Naive B cell (primary cell): ENCODE measurements at regions not wholly inside any gene's neighbourhood (a gene's known extent, or its start where the extent isn't known, plus 50 kb on each side); places are given as distances from the start of the nearest gene placed in this dataset.
A peak's percentile ranks its signal among the peaks of the same experiment; 100 is the strongest.
"Not testable (repeated sequence)": the region's sequence is repeated elsewhere in the genome, so short reads cannot be mapped to it uniquely, and the experiment has no call there.

Experiments used
- ATAC-seq, 2 donors: fragments of 150-1000 bp; cut with Tn5 transposase; 2 replicates each; pipeline ENCODE4 v1.10.0; 2021; ENCODE audit warnings: low read depth in 2 of 2, mild to moderate bottlenecking in 2 of 2, moderate library complexity in 2 of 2
- DNase-seq: peaks from one replicate; pipeline ENCODE4 v3.0.0; 2022
- H3K27ac Mint-ChIP-seq, 6 donors: one replicate each; pipeline ENCODE4 v1.8.0; 2020 to 2022; ENCODE audit warnings: mild to moderate bottlenecking in 6 of 6, mixed read lengths in 6 of 6, moderate library complexity in 5 of 6, inconsistent platforms in 2 of 6
- H3K27me3 Mint-ChIP-seq, 3 donors: one replicate each; pipeline ENCODE4 v1.8.0; 2021 to 2022; ENCODE audit warnings: mixed read lengths in 3 of 3, mild to moderate bottlenecking in 1 of 3
- H3K36me3 Mint-ChIP-seq, 2 donors: one replicate each; pipeline ENCODE4 v1.8.0; 2020 to 2022; ENCODE audit warnings: mixed read lengths in 2 of 2, inconsistent platforms in 1 of 2, mild to moderate bottlenecking in 1 of 2
- H3K4me1 Mint-ChIP-seq, 3 donors: one replicate each; pipeline ENCODE4 v1.8.0; 2020 to 2022; ENCODE audit warnings: mixed read lengths in 3 of 3, inconsistent platforms in 1 of 3, mild to moderate bottlenecking in 1 of 3, moderate library complexity in 1 of 3
- H3K4me3 Mint-ChIP-seq, 8 donors: one replicate each; pipeline ENCODE4 v1.8.0; 2020 to 2022; ENCODE audit warnings: mild to moderate bottlenecking in 8 of 8, mixed read lengths in 8 of 8, moderate library complexity in 8 of 8, inconsistent platforms in 2 of 8
- H3K9me3 Mint-ChIP-seq, 7 donors: one replicate each; pipeline ENCODE4 v1.8.0; 2020 to 2022; ENCODE audit warnings: mixed read lengths in 7 of 7, mild to moderate bottlenecking in 5 of 7, inconsistent platforms in 2 of 7, moderate library complexity in 1 of 7

GRCh38 chr5:18465833-18466681 lies 831.8 kb downstream of the TAF11L14 start:
- no peak overlapping the region for H3K27ac Mint-ChIP-seq
- H3K4me1 Mint-ChIP-seq: no peaks in the 10 kb centered on the region
- peak in 1 of 2 donors; percentile 46 for ATAC-seq
- H3K36me3 Mint-ChIP-seq: no peaks in the 10 kb centered on the region
- no peak overlapping the region for H3K4me3 Mint-ChIP-seq
- no peaks in the 10 kb centered on the region for H3K9me3 Mint-ChIP-seq
- no peaks in the 10 kb centered on the region for H3K27me3 Mint-ChIP-seq
- DNase-seq: peak; percentile 27

- no peaks in the 10 kb centered on the region for H3K27me3 Mint-ChIP-seq
- DNase-seq (no peak), ATAC-seq (no peak)
- H3K9me3 Mint-ChIP-seq: no peaks in the 10 kb centered on the region
- no peak overlapping the region for H3K4me3 Mint-ChIP-seq
- no peaks in the 10 kb centered on the region for H3K36me3 Mint-ChIP-seq
- no peak overlapping the region for H3K27ac Mint-ChIP-seq
- H3K4me1 Mint-ChIP-seq: no peaks in the 10 kb centered on the region
These were observed 832.5 kb downstream of the TAF11L14 start for GRCh38 chr5:18466731-18467130.

DNA sequence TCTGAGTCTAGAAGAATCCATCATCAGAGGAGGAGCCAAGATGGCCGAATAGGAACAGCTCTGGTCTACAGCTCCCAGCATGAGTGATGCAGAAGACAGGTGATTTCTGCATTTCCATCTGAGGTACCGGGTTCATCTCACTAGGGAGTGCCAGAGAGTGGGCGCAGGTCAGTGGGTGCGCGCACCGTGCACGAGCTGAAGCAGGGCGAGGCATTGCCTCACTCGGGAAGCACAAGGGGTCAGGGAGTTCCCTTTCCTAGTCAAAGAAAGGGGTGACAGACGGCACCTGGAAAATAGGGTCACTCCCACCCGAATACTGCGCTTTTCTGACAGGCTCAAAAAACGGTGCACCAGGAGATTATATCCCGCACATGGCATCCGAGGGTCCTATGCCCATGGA lies 837.5 kb downstream of the TAF11L14 start:
- not testable (repeated sequence) for ATAC-seq, H3K4me1 Mint-ChIP-seq, H3K36me3 Mint-ChIP-seq, DNase-seq, H3K4me3 Mint-ChIP-seq, H3K27ac Mint-ChIP-seq, H3K9me3 Mint-ChIP-seq, H3K27me3 Mint-ChIP-seq

DNA sequence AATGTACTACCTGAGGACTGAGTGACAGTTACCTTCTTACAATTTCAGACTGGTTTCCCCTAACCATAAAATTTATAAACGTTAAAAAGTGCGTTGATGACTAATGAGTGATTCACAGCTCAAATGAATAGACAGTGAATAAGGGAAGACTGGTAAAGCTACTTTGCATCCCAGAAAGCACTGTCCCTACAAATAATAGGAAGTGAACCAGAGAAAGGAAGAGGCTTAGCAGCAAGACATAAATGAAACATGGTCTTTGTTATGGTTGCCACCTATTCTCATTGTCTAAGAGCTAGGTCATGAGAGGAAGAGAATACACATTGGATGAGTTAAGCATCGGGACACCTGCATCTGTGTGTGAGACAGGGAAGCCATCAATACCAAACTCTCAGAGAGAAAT lies 849.2 kb downstream of the TAF11L14 start:
- H3K27me3 Mint-ChIP-seq: no peaks in the 10 kb centered on the region
- no peak for DNase-seq
- H3K4me3 Mint-ChIP-seq: no peak overlapping the region
- ATAC-seq: no peak
- no peaks in the 10 kb centered on the region for H3K9me3 Mint-ChIP-seq
- H3K4me1 Mint-ChIP-seq: no peaks in the 10 kb centered on the region
- no peaks in the 10 kb centered on the region for H3K36me3 Mint-ChIP-seq
- H3K27ac Mint-ChIP-seq: no peak overlapping the region

DNA sequence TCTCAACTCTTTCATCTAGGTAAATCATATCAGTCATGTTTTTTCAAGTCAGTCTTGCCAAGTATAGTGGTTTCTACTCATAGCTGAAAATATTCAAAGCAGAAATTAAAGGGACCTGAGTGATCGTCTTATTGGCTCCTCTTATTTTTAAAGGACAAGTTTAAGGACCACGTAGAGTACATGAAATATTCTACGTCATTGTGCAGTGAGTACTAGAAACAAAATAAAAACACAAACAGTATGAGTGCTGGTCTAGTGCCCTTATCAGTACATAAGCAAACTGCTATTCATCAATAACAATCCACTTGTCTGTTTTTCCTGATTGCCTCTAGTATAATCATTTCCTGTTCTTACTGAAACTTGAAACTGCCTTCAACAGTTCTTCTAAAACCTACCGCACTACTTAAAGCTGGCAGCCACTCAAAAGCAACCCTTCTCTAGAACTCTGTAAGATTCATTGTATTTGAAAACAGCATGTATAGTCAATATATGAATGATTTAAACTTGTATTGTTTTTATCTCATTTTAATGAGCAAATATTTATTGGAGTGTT lies 853.7 kb downstream of the TAF11L14 start:
- DNase-seq (no peak), ATAC-seq (no peak)
- no peak overlapping the region for H3K27ac Mint-ChIP-seq
- H3K4me1 Mint-ChIP-seq: no peaks in the 10 kb centered on the region
- no peaks in the 10 kb centered on the region for H3K9me3 Mint-ChIP-seq
- no peaks in the 10 kb centered on the region for H3K27me3 Mint-ChIP-seq
- no peak overlapping the region for H3K4me3 Mint-ChIP-seq
- H3K36me3 Mint-ChIP-seq: no peaks in the 10 kb centered on the region

GRCh38 chr5:18489703-18490102 lies 855.4 kb downstream of the TAF11L14 start:
- Mint-ChIP-seq H3K4me3 (no peak overlapping the region), H3K9me3 (peaks cover 0 to 3% (median 0%) of the 10 kb centered on the region in 7 donors), H3K36me3 (no peaks in the 10 kb centered on the region), H3K4me1 (no peaks in the 10 kb centered on the region), H3K27ac (no peak overlapping the region), H3K27me3 (no peaks in the 10 kb centered on the region)
- no peak for ATAC-seq
- no peak for DNase-seq

GRCh38 chr5:18491349-18491748 lies 857.1 kb downstream of the TAF11L14 start:
- ATAC-seq (no peak), DNase-seq (no peak)
- no peaks in the 10 kb centered on the region for H3K36me3 Mint-ChIP-seq
- H3K4me3 Mint-ChIP-seq: no peak overlapping the region
- peaks cover 0 to 6% (median 3%) of the 10 kb centered on the region in 7 donors for H3K9me3 Mint-ChIP-seq
- no peaks in the 10 kb centered on the region for H3K4me1 Mint-ChIP-seq
- H3K27me3 Mint-ChIP-seq: no peaks in the 10 kb centered on the region
- H3K27ac Mint-ChIP-seq: no peak overlapping the region

- Mint-ChIP-seq H3K9me3 (peaks cover 0 to 20% (median 5%) of the 10 kb centered on the region in 7 donors), H3K27me3 (no peaks in the 10 kb centered on the region), H3K4me1 (no peaks in the 10 kb centered on the region), H3K4me3 (no peak overlapping the region), H3K36me3 (no peaks in the 10 kb centered on the region), H3K27ac (no peak overlapping the region)
- DNase-seq (no peak), ATAC-seq (no peak)
These were observed 860.9 kb downstream of the TAF11L14 start for GRCh38 chr5:18495157-18495556.

DNA sequence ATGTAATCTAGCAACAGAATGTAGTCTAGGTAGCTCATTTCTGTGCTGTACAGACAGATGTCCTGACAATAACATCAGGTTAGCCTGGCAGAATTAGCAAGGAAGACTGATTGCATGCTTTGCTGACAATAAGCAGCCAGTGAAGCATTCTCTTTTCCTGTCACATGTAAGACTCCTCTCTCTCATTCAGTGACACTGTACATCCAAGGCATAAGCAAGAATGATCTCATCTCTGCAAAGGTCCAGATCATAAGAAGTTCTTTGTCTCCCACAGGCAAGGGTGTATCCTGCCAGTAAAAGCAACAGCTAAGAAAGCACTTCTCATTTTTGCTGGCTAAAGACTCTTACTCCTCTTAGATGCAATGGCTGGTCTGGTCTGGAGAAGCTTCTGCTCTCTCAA lies 861.8 kb downstream of the TAF11L14 start:
- no peak overlapping the region for H3K27ac Mint-ChIP-seq
- H3K27me3 Mint-ChIP-seq: no peaks in the 10 kb centered on the region
- no peaks in the 10 kb centered on the region for H3K36me3 Mint-ChIP-seq
- H3K4me3 Mint-ChIP-seq: no peak overlapping the region
- no peaks in the 10 kb centered on the region for H3K4me1 Mint-ChIP-seq
- peaks cover 0 to 20% (median 5%) of the 10 kb centered on the region in 7 donors for H3K9me3 Mint-ChIP-seq
- ATAC-seq (no peak), DNase-seq (no peak)

DNA sequence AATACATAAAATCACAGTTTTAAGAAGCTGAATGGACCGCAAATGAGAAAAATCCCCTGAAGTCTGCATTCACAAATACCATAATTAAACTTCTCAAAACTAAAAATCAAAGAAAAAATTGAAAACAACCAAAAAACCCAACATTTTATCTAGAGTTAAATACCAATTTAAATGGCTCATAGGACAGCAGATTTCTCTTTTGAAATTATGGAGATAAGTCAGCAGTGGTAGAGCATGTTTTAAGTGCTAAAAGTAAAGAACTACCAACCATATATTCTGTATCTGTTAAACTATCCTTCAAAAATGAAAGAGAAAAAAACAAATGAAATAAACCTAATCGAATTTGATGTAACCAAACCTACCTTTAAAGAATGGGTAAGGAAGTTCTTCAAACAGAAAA lies 862.8 kb downstream of the TAF11L14 start:
- H3K9me3 Mint-ChIP-seq: peaks cover 0 to 20% (median 5%) of the 10 kb centered on the region in 7 donors
- H3K27ac Mint-ChIP-seq: peak overlapping the region in 1 of 6 donors; percentile 33
- H3K36me3 Mint-ChIP-seq: no peaks in the 10 kb centered on the region
- no peak overlapping the region for H3K4me3 Mint-ChIP-seq
- DNase-seq (no peak), ATAC-seq (no peak)
- H3K27me3 Mint-ChIP-seq: no peaks in the 10 kb centered on the region
- no peaks in the 10 kb centered on the region for H3K4me1 Mint-ChIP-seq

- DNase-seq: no peak
- no peaks in the 10 kb centered on the region for H3K4me1 Mint-ChIP-seq
- H3K27ac Mint-ChIP-seq: no peak overlapping the region
- H3K9me3 Mint-ChIP-seq: peaks cover 0 to 6% (median 0%) of the 10 kb centered on the region in 7 donors
- no peaks in the 10 kb centered on the region for H3K27me3 Mint-ChIP-seq
- H3K4me3 Mint-ChIP-seq: no peak overlapping the region
- H3K36me3 Mint-ChIP-seq: no peaks in the 10 kb centered on the region
- ATAC-seq: no peak
These were observed 869.6 kb downstream of the TAF11L14 start for GRCh38 chr5:18503797-18504328.

- DNase-seq: no peak
- no peak overlapping the region for H3K27ac Mint-ChIP-seq
- H3K36me3 Mint-ChIP-seq: no peaks in the 10 kb centered on the region
- no peaks in the 10 kb centered on the region for H3K27me3 Mint-ChIP-seq
- ATAC-seq: no peak
- H3K9me3 Mint-ChIP-seq: peaks cover 0 to 10% (median 6%) of the 10 kb centered on the region in 7 donors
- no peaks in the 10 kb centered on the region for H3K4me1 Mint-ChIP-seq
- H3K4me3 Mint-ChIP-seq: no peak overlapping the region
These were observed 872.9 kb downstream of the TAF11L14 start for GRCh38 chr5:18507114-18507513.

- Mint-ChIP-seq H3K4me3 (no peak overlapping the region), H3K9me3 (peaks cover 0 to 26% (median 8%) of the 10 kb centered on the region in 7 donors), H3K36me3 (no peaks in the 10 kb centered on the region), H3K4me1 (no peaks in the 10 kb centered on the region), H3K27ac (no peak overlapping the region), H3K27me3 (no peaks in the 10 kb centered on the region)
- DNase-seq: no peak
- ATAC-seq: no peak
These were observed 883.6 kb downstream of the TAF11L14 start for GRCh38 chr5:18517641-18518380.

DNA sequence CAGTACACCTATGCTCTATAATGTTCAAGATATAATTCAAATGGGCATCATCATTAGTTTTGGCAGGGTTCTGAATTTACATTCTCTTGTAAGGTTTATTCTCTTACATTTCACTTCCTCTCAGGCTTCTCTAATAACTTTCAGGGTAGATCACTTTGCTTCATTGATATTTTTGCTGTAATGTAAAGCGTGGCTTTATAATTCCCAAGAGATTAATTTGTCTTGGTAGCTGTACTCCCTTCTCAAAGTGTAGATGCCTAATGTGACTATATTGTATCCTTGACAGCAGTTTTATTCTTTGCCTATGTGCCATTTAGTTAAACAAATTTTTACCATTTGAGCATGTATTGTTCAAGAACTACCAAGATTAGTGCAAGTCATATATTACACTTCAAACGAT lies 889.1 kb downstream of the TAF11L14 start:
- Mint-ChIP-seq H3K4me1 (no peaks in the 10 kb centered on the region), H3K36me3 (no peaks in the 10 kb centered on the region), H3K4me3 (no peak overlapping the region), H3K9me3 (peaks cover 0 to 24% (median 4%) of the 10 kb centered on the region in 7 donors), H3K27me3 (no peaks in the 10 kb centered on the region), H3K27ac (no peak overlapping the region)
- DNase-seq: no peak
- ATAC-seq: no peak
